ENCODE measurements at regions not wholly inside any gene's neighbourhood (a gene's known extent, or its start where the extent isn't known, plus 50 kb on each side); places are given as distances from the start of the nearest gene placed in this dataset.
"Not testable (repeated sequence)": the region's sequence is repeated elsewhere in the genome, so short reads cannot be mapped to it uniquely, and the experiment has no call there.

DNA sequence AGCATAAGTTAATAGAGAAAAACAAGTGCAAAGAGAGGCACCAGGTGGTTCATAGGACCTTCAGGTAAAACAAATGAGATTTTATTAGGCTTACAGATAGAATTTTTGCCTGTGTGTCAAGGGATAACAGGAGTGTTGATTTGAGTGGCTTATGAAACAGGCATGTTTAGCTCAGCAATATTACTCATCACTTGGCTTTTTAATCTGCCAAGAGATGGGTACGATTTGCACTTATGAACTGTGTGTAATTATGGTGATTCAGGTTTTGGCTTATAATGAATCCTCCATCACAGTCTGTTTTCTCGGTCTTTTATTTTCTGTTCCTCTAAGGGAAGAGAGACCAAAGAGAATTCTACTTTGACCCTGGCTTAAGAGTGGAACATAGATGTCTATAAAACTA, 199.3 kb downstream of the DMRTA1 start:
- no peak for DNase-seq (ENCODE audit: low spot score)
- intact Hi-C loops (cut with DNase I), result no loop called here

GRCh38 chr9:22649384-22649783, 202.8 kb downstream of the DMRTA1 start:
- intact Hi-C loops (cut with DNase I), result no loop called here
- DNase-seq (ENCODE audit: low spot score), result no peak

DNA sequence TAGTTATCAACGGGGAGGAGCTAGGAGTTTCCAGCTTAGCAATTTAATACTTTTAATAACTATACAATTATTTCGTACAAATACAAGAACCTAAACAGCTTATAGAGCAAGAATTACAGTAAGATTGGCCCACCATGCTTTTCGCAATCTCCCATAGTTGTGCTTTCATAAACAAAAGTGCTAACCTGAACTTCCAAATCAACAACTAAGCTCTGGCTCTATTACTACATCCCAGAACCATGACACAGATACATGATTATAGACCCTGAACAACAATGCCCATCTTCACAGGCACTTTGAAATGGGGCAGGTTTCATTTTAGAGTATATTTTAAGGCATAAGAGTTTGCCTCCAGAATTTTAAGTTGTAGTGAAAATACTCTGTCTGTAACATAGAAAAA, 203.5 kb downstream of the DMRTA1 start:
- DNase-seq (ENCODE audit: low spot score), result no peak
- intact Hi-C loops (cut with DNase I), result loop anchor here in 1 of 2 donors (5.0 kb wide), 1 partner anchor 1397 kb away; no protein-coding TSS in a partner anchor

DNA sequence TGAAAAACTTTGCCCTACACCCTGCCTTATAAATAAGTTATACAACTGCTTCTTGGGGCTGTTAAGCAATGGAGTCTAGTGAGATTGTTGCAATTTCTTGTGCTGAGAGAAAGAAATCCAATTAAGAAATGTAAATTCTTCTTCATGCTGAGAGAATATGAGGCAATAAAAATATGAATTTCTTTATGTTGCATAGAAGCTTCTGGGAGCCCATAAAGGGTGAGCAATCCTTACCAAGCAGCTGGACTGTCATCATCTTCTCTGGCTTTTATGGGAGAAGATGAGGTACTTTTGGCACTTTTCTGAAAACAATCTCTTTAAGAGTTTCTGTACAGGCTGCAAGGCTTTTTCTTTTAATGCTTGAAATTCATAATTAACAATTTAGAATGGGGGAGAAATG, 204.3 kb downstream of the DMRTA1 start:
- no peak for DNase-seq (ENCODE audit: low spot score)
- intact Hi-C loops (cut with DNase I), result loop anchor here in 1 of 2 donors (5.0 kb wide), 1 partner anchor 1396 kb away; no protein-coding TSS in a partner anchor

- DNase-seq (ENCODE audit: low spot score), result no peak
- intact Hi-C loops (cut with DNase I), result loop anchor here in 1 of 2 donors (5.0 kb wide), 1 partner anchor 1392 kb away; no protein-coding TSS in a partner anchor
These were observed 208.2 kb downstream of the DMRTA1 start for GRCh38 chr9:22654833-22655232.

GRCh38 chr9:22657713-22658112, 211.1 kb downstream of the DMRTA1 start:
- no peak for DNase-seq (ENCODE audit: low spot score)
- intact Hi-C loops (cut with DNase I), result no loop called here

DNA sequence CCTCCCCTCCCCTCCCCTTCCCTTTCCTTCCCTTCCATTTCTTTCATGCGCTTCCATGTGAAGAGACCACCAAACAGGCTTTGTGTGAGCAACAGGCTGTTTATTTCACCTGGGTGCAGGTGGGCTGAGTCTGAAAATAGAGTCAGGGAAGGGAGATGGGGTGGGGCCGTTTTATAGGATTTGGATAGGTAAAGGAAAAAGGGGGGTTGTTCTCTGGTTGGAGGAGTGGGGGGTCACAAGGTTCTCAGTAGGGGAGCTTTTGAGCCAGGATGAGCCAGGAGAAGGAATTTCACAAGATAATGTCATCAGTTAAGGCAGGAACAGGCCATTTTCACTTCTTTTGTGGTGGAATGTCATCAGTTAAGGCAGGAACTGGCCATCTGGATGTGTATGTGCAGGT, 211.9 kb downstream of the DMRTA1 start:
- DNase-seq (ENCODE audit: low spot score); intact Hi-C loops (cut with DNase I): not testable (repeated sequence)

DNA sequence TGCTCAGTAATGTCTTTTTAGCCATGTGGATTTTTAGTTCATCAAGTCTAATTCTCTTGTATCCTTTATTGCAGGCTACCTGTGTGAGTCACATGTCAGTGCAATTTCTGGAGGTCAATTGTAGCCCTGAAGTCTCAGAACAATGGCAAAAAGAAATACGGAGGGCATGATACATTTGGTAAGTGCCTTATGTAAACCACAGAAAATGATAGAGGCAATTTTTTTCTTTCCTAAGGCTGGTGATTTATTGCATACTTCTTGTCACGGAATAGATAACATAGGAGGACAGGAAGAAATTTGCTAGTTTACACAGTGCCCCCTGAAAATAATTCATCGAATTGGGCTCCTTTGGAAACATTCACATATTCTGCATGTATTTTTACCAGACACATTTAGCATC, 235.9 kb downstream of the DMRTA1 start:
- intact Hi-C loops (cut with DNase I), result loop anchor here in 1 of 2 donors (10.0 kb wide), 1 partner anchor 1018 kb away; no protein-coding TSS in a partner anchor
- DNase-seq (ENCODE audit: low spot score), result no peak

DNA sequence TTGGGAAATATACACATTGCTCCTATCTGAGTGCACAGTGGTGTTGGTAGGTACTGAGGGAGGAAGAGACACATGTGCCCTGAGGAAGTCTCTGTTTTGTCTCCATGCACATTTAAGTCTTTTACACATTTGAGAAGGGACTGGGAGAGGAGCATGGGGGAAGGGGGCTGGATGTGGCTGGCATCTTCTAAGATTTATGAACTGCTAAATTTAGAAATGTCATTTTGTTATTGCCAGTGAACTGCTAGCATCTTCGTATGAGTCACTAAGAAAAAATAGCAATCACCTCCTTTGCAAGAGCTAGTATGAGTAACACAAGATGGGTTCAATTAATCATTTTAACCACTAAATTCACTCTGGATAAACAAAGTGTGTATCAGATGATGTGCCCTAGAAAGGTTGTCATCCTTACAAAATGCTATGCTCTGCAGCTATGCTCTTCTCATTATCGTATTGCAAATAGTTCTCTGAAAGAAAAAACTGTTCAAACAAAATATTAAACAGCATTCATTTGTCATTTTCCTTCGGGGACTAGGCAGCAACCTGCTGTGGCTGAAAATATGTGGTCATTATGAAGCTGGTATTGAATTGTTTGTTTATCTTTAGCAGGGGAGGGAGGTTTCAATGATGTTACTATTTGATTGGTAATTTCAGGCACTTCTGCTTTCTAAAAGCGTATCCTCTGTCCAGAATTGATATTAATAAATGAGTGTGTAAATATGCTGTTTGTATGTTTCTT, 236.5 kb downstream of the DMRTA1 start:
- intact Hi-C loops (cut with DNase I), result loop anchor here in 1 of 2 donors (10.0 kb wide), 1 partner anchor 1018 kb away; no protein-coding TSS in a partner anchor
- DNase-seq (ENCODE audit: low spot score), result no peak

GRCh38 chr9:22683700-22684075, 237.1 kb downstream of the DMRTA1 start:
- no peak for DNase-seq (ENCODE audit: low spot score)
- intact Hi-C loops (cut with DNase I), result loop anchor here in 1 of 2 donors (10.0 kb wide), 1 partner anchor 1019 kb away; no protein-coding TSS in a partner anchor

DNA sequence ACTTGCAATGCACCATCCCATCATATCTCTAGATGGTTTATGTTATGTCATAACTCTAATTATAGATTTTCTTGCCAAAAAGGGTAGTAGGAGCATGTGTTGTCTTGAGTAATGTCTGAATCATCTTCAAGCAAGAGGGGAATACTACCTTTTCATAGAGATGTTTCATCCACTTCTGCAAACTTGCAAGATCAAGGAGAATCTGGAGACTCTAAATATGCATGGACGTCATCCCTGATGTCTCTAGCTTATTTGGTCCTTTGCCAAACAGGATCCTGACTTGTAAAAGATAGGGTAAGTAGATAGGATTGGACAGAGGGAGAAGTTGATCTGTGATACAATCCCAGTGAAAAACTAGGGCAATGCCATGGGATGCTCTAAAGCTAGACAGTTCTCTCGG, 246.5 kb downstream of the DMRTA1 start:
- no peak for DNase-seq (ENCODE audit: low spot score)
- intact Hi-C loops (cut with DNase I), result loop anchor here in 1 of 2 donors (10.0 kb wide), 1 partner anchor 58 kb away; no protein-coding TSS in a partner anchor

GRCh38 chr9:22700171-22700570, 253.5 kb downstream of the DMRTA1 start:
- intact Hi-C loops (cut with DNase I), result no loop called here
- DNase-seq (ENCODE audit: low spot score), result no peak

DNA sequence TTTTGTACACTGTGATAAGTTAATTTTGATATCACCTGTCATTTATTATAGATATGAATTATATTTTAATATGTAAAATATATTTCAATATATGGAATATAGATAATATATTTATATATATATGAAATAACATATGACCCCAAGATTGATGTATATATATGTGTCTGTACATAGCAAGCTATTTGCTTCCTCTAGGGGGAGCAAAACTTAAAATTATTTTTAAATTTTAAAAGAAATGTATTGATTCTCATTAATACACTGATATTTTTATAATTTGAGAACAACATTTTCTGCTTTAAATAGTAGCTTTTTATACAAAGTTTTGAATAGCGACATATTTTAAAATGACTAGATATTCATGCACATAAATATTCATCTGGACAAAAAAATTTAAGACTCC, 272.0 kb downstream of the DMRTA1 start:
- intact Hi-C loops (cut with DNase I), result no loop called here
- no peak for DNase-seq (ENCODE audit: low spot score)

DNA sequence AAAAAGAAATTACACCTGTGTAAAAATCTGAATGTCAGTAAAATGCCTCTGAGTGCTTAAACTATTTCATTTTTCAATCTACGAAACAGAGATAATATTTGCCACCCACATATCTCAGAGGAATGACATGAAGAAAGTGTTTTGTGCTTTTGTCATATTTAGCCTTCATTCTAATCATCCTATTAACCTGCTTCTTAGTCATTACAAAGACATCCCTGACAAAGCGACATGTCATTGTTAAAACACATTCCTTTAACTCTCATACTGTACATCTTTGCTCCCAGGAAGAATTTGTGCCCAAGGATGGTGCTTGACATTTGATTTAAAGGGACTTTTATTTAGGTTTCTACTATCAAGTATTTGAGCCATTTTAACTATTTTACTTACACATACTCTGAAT, 275.9 kb downstream of the DMRTA1 start:
- intact Hi-C loops (cut with DNase I), result no loop called here
- no peak for DNase-seq (ENCODE audit: low spot score)

DNA sequence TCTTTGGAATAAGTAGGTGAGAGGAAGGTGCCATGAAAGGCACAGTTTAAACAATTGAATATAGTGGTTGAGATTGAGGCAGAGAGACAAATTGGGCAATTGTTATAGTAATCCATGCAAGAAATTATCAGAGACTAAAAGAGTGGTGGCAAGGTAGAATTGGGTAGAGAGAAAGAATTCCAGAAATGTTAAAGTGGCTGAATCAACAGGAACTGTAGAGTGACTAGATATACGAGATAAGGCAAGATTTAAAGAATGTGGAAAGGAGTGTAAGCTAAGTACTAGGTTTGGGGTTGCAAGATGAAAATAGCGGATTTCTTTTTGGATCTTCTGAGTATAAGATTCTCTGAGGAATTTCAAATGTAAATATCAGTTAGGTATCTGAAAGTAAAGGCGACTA, 285.2 kb downstream of the DMRTA1 start:
- intact Hi-C loops (cut with DNase I), result no loop called here
- no peak for DNase-seq (ENCODE audit: low spot score)

- intact Hi-C loops (cut with DNase I), result no loop called here
- no peak for DNase-seq (ENCODE audit: low spot score)
These were observed 293.1 kb downstream of the DMRTA1 start for GRCh38 chr9:22739712-22740111.

- intact Hi-C loops (cut with DNase I), result no loop called here
- DNase-seq (ENCODE audit: low spot score), result no peak
These were observed 294.2 kb downstream of the DMRTA1 start for GRCh38 chr9:22740781-22741180.

DNA sequence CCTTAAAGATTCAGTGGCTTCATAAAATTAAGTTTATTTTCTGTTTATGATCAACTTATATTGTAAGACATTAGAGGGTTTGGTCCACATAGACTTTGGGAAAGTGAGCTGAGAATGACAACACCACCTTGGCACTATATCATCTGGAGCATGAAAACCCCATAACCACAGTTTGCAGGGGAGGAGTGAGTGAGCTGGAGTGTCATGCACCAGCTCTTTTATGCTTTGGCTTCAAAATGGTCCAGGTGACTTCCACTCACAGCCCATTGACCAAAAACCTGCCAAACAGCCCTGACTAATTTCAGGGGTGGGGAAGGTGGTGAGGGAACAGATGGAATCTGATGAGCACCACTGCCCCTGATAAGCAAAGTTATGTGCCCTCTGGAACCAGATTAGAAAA, 295.8 kb downstream of the DMRTA1 start:
- intact Hi-C loops (cut with DNase I), result no loop called here
- DNase-seq (ENCODE audit: low spot score), result peak; percentile 17

DNA sequence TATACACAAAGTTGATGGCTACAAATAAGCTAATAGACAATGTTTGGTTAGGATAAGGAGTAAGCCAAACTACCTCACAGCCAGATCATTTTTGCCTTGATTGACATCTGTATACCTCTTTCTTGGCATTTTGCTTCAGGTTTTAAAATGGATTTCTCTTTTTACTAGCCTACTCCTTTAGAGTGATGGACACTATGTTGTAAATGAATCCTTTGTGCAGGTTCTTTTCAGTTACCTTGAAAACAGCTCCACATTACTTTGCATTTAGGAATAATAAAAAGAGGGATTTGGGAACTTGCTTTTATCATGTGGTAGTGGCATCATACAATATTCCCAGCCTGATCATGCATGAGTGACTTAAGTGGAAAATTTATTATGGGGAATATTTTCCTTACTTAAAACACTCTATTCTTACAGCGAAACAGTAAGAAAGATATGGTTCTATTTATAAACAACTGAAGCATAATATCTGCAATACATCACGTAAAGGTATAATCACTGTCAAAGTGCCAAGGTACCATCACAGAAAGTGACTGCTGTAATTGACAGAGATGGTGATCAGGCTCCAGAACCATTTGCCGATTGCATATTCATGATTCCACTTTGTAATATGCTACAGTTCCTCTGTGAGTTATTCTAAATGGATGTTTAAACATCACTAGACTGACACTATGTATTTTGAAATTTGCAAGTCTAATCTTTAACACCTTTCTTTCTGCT, 327.0 kb downstream of the DMRTA1 start:
- intact Hi-C loops (cut with DNase I), result no loop called here
- DNase-seq (ENCODE audit: low spot score), result no peak

- intact Hi-C loops (cut with DNase I), result no loop called here
- DNase-seq (ENCODE audit: low spot score), result no peak
These were observed 343.7 kb downstream of the DMRTA1 start for GRCh38 chr9:22790329-22790728.

DNA sequence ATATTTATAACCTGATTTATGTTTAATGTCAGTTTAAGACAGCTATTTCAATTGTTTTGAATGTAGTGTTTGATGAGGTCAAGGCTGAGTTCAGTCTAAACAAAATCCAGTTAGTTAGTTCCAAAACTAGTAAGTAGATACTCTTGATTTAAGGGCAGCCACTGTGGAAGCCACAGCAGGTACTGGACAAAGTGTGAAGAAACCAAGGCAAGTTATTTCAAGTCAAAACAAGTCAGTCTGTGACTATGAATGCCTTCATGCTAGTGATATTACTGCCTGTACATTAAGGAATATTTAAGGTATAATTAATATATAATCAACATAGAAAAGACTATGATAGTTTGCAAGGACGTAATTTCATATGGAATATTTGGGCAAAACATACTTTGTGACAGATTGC, 362.3 kb downstream of the DMRTA1 start:
- intact Hi-C loops (cut with DNase I), result no loop called here
- no peak for DNase-seq (ENCODE audit: low spot score)

Measured in posterior vena cava (tissue), 2 donors.